GM12892 (cell line): ENCODE measurements at regions not wholly inside any gene's neighbourhood (a gene's known extent, or its start where the extent isn't known, plus 50 kb on each side); places are given as distances from the start of the nearest gene placed in this dataset.

Experiments
- POLR2A ChIP-seq: IDR thresholded peaks from 2 replicates; pipeline ENCODE4 v1.6.1; 2011; ENCODE audit warnings: low read depth, low read length, control low read depth
- POLR2AphosphoS5 ChIP-seq: IDR thresholded peaks from 2 replicates; pipeline ENCODE4 v1.6.1; 2011; ENCODE audit warnings: low read depth, low read length, control low read depth

DNA sequence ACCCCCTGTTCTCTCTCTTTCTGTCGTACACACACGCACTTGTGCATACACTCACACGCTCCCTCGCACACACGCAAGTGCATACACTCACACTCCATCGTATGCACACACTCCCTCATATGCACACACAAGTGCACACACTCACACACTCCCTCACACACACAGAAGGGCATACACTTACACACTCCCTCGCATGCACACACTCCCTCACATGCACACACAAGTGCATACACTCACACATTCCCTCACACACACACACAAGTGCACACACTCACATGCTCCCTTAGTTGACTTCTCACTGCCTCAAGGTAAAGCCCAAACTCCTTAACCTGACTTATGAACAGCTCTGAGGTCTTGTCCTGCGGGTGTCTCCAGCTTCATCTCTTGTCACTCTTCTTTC lies 78.7 kb downstream of the NOG start:
- TF ChIP-seq POLR2A: no peak
- TF ChIP-seq POLR2AphosphoS5: no peak
